GM18873 (cell line): ENCODE measurements at regions not wholly inside any gene's neighbourhood (a gene's known extent, or its start where the extent isn't known, plus 50 kb on each side); places are given as distances from the start of the nearest gene placed in this dataset.

Source experiments
- ATAC-seq: cut with Tn5 transposase; IDR thresholded peaks from one replicate; pipeline ENCODE4 v1.9.1; 2021; ENCODE audit warnings: mild to moderate bottlenecking, moderate library complexity, moderate number of reproducible peaks; ENCODE audit not compliant: unreplicated experiment, low FRiP score

DNA sequence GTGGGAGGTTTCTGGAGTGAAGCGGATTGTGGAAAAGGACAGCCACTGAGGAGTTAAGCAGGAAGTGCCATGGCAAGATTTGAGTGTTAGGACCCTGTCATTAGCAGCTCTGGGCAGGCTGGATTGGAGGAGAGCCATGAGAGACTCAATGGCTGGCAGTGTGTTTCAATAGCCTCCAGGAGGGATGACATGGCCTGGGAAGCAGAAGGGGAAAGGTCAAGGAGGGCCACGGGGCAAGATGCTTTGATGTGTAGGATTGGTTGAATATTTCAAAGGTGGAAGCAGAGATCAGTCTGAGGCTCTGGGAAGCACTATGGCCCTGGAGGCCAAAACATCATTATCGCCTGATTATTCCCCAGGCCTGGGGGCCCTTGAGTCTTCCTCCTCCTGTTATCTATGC lies 229.0 kb upstream of the HS6ST1 start:
- no peak for ATAC-seq

- ATAC-seq = no peak
Measured at GRCh38 chr2:128548461-128548891, 229.8 kb upstream of the HS6ST1 start.

- no peak for ATAC-seq
Measured at GRCh38 chr2:128549094-128549493, 230.4 kb upstream of the HS6ST1 start.

DNA sequence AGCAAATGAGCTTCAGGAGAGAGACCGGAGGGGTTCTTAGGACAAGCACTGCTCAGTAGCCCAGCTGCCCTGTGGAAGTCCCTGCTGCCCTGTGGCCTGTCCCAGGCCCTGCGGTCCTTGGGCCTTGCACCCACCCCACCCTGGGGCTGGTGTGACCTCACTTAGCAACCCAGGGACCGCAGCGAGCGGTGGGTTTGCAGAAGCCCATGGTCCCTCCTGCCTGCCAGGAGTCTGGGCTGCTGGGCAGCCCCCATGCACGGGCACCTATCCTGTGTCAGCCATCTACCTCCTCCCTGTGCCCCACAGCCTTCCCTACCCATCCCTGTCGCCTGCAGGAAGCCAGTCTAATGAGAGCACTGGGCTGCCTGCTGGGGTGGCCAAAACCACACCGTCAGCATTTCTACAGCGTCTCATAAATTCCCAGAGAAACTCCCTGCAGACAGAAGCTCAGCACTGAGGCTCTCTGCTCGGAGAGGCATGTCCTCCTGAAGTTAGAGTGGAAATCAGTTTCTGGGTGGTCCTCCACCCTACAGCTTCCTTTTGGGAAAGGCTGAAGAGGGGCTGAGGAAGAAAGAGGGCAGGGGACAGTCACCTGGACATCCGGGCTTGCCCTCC lies 231.1 kb upstream of the HS6ST1 start:
- ATAC-seq = no peak

- ATAC-seq = no peak
Measured at GRCh38 chr2:128550389-128550788, 231.7 kb upstream of the HS6ST1 start.

DNA sequence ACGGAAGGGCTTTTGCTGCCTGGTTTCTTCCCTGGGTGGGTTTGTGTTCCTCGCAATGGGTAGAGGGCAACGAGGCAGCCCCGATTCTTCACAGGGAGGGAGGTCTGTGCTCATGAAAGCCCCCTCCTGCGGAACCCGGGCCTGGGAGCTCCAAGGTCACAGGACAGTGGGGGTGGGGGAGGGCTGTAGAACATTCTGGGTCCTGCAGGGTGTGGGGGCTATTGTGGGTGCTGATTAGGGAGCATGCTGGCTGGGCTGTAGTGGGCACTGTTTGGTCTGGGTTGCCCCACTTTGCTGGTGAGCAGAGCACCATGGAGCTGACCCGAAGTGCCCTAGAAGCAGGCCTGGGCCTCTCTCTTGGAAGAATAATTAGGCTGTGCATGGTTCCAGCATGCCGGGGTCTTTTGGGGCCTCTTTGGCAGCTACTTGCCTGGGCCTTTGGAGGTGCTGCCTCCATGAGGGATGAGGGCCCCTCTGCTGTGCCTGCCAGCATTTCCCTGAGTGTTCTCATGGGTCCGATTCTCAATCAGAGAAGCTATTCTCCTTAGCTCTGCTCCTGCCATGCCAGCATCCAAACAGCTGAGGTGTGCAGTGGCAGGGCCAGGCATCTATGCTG lies 232.2 kb upstream of the HS6ST1 start:
- ATAC-seq = no peak

DNA sequence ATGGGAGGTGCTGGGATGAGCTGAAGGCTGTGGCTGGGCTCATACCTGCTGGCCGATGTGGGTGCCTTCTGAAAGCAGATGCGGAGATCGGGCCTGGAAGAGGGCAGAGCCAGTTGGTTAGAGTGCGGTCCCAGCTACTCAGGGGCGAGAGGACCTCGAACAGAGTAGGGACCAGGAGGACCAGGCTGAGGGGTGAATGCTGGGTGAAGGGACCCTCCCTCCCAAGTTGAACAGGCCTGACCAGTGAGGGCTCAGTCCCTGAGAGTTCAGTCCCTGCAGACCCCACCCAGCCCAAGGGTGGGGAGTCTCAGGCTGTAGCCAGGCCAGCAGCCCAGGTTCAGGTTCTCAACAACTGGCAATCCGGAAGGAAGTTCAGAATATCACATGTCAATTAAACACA lies 232.8 kb upstream of the HS6ST1 start:
- ATAC-seq = no peak

DNA sequence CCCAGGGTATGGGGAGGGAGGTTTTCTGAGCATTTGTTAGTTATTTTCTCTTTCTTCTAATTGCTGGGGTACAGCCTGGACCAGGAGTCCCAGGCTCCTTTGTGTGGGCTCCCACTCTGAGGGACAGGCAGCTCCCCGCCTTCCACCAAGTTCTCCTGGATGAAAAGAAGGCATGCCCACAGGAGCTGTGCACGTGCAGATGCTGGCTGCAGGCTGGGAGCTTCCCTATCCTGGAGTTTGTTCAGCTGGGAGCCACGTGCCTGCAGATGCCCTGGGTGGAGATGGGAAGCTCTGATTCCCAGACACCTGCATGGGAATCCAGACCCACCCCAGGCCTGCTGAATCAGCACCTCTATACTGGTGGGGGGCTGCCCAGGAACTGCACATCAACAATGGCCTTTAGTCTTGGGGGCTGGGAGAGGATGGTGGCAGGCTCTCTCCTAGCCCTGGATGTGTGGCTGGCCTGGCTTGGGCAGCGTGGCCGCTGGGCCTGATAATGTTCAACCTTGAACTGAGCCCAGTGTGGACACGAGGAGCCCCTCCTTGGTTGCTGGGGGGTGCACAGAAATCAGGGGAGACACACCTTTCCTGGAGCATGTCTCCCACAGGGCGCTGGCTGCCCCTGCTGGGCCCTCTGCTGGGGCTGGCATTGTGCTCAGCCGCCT lies 233.6 kb upstream of the HS6ST1 start:
- no peak for ATAC-seq

DNA sequence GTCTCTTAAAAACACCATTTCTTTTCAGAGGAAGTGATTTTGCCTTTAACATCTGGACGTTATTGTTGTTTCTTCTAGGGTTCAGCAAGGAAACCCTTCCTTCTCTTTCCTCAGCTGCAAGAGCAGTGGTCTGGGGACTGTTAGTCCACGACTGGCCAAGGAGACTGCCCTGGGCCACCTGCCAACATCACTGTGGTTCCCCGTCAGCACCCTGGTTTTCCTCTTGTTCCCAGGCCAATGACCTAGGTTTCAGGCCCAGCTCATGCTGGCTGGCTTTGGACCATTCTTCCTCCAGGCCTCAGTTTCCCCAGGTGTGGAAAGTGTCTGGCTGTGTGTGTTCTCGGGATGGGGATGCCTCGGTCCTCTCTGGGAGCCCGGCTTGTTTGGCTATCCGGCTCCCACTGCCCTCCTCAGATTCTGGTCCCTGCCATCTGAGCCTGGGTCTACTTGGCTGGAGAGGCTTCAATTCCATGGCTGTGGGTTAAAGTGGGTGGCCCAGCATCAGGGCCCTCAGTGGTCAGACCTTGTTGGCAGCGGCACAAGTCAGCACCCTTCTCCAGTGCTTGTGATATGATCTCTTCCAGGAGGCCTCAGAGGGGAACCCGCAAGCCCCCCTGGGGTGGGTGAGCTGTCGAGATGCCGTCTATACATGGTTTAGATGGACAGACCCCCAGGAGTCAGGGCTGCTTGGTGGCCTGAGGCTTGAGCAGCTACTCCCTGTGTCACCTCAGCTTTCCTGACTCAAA lies 234.3 kb upstream of the HS6ST1 start:
- no peak for ATAC-seq

DNA sequence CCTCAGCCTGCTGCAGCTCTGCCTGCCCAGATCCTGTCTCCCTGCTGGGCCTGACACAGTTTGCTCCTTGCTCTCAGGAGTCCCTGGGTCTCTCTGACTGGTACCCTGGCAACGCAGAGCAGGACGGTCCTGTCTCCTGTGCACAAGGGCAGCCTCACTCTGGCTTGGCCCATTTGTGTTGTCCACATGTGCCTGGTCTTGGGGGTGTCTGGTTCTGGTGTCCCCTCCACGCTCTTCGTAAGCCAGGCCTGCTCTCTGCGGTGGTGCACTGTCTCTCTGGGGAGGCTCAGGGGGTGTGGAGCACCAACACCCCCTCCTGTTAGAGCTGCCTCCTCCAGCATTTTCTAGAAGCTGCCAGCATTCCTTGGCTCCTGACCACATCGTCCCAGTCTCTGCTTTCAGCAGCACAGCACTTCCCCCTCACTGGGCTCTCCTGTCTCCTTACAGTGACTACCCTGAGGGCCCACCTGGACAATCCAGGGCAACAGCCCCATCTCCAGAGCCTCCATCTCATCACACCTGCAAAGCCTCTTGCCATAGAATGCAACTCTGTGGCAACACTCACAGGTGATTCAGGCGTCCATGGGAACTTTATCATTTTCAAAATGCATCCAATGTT lies 235.6 kb upstream of the HS6ST1 start:
- no peak for ATAC-seq

- ATAC-seq = no peak
Measured at GRCh38 chr2:128555433-128555832, 236.8 kb upstream of the HS6ST1 start.

GRCh38 chr2:128556089-128556488 lies 237.4 kb upstream of the HS6ST1 start:
- ATAC-seq = no peak

DNA sequence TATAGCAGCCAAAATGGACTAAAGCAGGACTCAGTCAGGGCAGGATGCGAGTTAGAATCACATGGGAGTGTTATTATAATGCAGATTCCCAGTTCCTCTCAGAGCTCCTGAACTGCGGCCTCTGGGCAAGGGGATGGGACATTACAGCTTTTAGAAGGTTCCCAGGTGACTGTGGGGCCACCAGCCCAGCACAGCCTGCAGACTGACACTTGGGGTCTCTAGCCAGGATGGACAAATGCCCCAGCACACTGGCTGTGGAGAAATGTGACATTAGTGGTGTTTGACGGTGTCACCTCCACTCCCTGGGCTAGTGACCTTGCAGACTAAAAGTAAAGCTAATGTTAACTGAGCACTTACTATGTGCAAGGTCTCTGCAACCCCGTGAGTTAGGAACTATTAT lies 238.0 kb upstream of the HS6ST1 start:
- ATAC-seq = no peak

DNA sequence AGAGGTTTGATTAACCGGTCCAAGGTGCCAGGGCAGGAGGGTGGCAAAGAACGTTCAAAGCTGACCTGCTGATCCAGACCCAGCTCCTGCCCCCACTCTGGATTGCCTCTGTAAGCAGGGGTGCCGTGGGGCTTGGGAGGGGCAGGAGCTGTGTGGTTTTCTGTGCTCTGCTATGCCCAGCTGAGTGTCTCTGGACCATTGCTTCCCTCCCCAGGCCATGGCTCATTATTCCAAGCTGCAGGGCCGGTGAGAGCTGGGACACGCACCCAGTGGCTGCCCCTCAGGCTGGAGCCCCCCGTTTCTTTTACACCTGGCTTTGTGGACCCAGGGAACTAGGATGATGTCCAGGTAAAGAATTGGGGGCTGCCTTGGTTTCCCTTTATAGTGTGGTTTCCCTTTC lies 238.4 kb upstream of the HS6ST1 start:
- ATAC-seq = no peak

- no peak for ATAC-seq
Measured at GRCh38 chr2:128557831-128558241, 239.2 kb upstream of the HS6ST1 start.

DNA sequence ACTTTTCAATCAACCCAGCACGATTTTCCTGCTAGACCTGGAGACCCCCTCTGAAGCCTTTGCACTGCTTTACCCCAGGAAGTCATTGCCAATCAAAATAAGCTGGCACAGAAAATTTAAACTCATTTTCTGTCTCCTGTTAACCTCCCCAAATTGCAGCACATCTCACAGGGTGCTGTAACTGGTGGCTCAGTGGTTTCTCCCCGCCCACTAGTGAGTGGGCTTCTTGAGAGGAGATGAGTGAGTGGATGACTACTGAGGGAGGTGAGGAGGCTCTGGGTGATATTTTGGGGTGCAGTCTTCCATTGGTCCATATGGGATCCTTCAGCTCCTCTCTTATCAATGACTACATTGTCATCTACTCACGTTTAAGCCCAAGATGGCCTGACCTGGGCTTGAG lies 239.8 kb upstream of the HS6ST1 start:
- no peak for ATAC-seq

DNA sequence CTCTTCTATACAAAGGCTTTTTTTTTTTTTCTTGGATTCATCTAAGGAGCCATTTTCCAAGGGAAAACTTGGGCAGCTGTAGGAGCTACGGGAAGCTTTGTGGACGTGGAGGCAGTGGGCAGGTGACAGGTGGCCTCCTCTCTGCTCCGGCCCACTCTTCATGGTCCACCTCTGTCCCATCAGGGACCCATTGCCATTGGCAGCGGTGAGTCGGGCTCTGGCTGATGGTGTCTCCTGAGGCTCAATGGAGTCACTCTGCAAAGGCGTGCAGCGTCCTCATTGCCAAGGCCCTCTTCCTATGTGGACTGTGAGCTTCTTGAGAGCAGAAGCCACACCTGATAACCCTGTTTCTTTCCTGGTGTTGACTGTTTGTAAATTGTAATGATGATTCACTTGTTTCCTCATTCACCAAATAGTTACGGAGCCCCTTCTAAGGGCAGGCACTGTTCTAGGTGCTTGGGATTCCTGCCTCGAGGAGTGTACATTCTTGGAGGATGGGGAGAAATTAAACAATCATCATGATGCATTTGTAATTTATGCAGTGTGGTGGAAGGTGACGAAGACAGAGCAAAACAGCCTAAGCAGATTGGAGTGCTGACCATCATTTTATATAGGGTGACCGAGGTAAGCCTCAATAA lies 240.3 kb upstream of the HS6ST1 start:
- ATAC-seq = no peak

- ATAC-seq = no peak
Measured at GRCh38 chr2:128559533-128560515, 241.2 kb upstream of the HS6ST1 start.

DNA sequence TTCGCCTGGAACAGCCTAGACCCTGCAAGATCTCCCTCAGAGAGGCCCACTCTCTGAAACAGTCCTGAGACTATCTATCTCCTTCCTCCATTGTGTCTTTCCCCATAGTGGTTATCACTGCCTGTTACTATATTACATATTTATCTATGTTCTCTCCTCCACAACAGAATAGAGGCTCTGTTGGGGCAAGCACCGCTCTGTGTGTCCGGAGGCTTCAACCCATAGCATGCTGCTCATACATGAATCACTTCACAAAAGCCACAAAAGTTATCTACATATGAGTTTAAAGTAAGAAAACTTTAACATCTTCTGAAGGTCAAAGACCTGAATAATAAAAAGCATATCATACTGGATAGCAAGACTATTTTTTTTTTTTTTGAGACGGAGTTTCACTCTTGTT lies 242.1 kb upstream of the HS6ST1 start:
- ATAC-seq = no peak
